Ascending aorta (tissue), 2 donors: ENCODE measurements at regions not wholly inside any gene's neighbourhood (a gene's known extent, or its start where the extent isn't known, plus 50 kb on each side); places are given as distances from the start of the nearest gene placed in this dataset.

Source experiments
- DNase-seq, 2 donors: peaks; one replicate each; pipeline ENCODE4 v3.0.0-alpha.2; 2019; ENCODE audit warnings: low spot score in 2 of 2
- H3K27ac ChIP-seq, 2 donors: fragments of 200-600 bp; sonication (generic); one replicate each; pipeline ENCODE4 v1.5.1; 2016 to 2017; ENCODE audit warnings: mild to moderate bottlenecking in 1 of 2
- H3K27me3 ChIP-seq: fragments of 200-600 bp; sonication (generic); one replicate; pipeline ENCODE4 v1.5.1; 2017
- H3K36me3 ChIP-seq, 2 donors: fragments of 200-600 bp; sonication (generic); one replicate each; pipeline ENCODE4 v1.5.1; 2016
- H3K4me1 ChIP-seq, 2 donors: fragments of 200-600 bp; sonication (generic); one replicate each; pipeline ENCODE4 v1.5.1; 2016 to 2017; ENCODE audit warnings: mild to moderate bottlenecking in 1 of 2
- H3K4me3 ChIP-seq, 2 donors: fragments of 200-600 bp; sonication (generic); one replicate each; pipeline ENCODE4 v1.5.1; 2016 to 2017; ENCODE audit warnings: mild to moderate bottlenecking in 1 of 2
- H3K9me3 ChIP-seq, 2 donors: fragments of 200-600 bp; sonication (generic); one replicate each; pipeline ENCODE4 v1.5.1; 2016
- intact Hi-C: fragments of 100-400 bp; cut with DNase I; formaldehyde crosslinking; loops from one replicate; pipeline ENCODE4 v1.15.1; 2023
- TF ChIP-seq, protein P1 (sequence below), 3 experiments: fragments of 200-600 bp in 2 of 3; fragments of 450-650 bp in 1 of 3; sonication (generic) in 2 of 3; IDR thresholded peaks; one replicate each; pipeline ENCODE4 v1.5.1; 2016 to 2019; ENCODE audit warnings: antibody characterized with exemption in 3 of 3, mild to moderate bottlenecking in 1 of 3, moderate library complexity in 1 of 3

DNA sequence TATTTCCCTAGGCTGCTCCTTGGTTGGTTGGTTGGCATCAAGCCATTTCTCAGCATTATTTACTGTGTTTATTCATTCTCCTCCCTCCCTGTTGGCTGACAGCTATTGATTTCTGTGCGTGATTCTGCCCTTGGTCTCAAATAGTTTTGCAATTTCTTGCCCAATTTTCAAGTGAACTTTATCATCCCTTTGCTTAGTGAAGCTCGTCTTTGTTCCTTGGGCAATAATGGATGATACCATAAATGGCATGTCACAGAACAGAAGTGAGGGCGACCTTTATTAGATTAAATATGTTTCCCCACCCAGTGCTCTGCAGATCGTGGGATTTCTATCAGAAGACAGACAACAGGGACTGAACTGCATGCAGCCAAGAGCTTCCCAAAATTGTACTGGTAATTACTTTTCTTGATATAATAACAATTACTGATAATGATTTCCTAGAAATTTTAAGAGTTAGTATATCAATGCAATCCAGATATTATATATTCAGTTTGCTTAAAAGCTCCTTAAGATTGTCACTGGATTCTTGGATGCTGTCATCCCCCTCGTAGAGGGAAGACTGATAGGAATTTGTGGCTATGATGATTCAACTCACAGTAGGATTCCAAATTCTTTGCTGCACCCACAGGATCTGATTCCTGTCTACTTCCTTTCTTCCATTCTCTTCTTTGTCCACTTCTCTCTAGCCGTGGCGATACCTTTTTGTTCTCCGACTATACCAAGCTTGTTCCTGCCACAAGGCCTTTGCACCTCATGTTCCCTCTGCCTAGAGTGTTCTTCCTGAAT, 122.1 kb upstream of the KAZN start:
- H3K9me3 ChIP-seq: no peaks in the 10 kb centered on the region
- H3K36me3 ChIP-seq: no peaks in the 10 kb centered on the region
- intact Hi-C loops: no loop called here
- TF ChIP-seq, protein P1, sequence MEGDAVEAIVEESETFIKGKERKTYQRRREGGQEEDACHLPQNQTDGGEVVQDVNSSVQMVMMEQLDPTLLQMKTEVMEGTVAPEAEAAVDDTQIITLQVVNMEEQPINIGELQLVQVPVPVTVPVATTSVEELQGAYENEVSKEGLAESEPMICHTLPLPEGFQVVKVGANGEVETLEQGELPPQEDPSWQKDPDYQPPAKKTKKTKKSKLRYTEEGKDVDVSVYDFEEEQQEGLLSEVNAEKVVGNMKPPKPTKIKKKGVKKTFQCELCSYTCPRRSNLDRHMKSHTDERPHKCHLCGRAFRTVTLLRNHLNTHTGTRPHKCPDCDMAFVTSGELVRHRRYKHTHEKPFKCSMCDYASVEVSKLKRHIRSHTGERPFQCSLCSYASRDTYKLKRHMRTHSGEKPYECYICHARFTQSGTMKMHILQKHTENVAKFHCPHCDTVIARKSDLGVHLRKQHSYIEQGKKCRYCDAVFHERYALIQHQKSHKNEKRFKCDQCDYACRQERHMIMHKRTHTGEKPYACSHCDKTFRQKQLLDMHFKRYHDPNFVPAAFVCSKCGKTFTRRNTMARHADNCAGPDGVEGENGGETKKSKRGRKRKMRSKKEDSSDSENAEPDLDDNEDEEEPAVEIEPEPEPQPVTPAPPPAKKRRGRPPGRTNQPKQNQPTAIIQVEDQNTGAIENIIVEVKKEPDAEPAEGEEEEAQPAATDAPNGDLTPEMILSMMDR (IDR thresholded peaks at IDR 0.05): no peak
- no peaks in the 10 kb centered on the region for H3K4me1 ChIP-seq
- H3K4me3 ChIP-seq: no peak overlapping the region
- no peaks in the 10 kb centered on the region for H3K27me3 ChIP-seq
- H3K27ac ChIP-seq: no peak overlapping the region
- DNase-seq: no peak

DNA sequence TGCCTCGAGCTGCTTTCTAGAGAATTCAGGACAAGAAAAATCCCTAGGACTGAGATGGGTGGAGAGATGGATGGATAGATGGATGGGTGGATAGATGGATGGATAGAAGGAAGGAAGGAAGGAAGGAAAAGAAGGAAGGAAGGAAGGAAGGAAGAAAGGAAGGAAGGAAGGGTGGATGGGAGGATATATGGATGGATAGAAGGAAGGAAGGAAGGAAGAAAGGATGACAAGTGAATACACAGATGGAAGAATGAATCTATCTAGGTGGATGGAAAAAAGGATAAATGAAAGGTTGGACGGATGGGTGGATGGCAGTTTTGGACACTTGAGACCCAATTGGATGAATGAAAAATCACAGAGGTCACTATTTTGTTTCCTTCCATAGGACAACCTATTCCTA, 120.4 kb upstream of the KAZN start:
- TF ChIP-seq, protein P1 (IDR thresholded peaks at IDR 0.05): no peak
- Histone ChIP-seq H3K27ac (no peak overlapping the region), H3K4me3 (no peak overlapping the region), H3K36me3 (no peaks in the 10 kb centered on the region), H3K4me1 (no peaks in the 10 kb centered on the region), H3K27me3 (no peaks in the 10 kb centered on the region), H3K9me3 (no peaks in the 10 kb centered on the region)
- no peak for DNase-seq
- intact Hi-C loops: no loop called here

DNA sequence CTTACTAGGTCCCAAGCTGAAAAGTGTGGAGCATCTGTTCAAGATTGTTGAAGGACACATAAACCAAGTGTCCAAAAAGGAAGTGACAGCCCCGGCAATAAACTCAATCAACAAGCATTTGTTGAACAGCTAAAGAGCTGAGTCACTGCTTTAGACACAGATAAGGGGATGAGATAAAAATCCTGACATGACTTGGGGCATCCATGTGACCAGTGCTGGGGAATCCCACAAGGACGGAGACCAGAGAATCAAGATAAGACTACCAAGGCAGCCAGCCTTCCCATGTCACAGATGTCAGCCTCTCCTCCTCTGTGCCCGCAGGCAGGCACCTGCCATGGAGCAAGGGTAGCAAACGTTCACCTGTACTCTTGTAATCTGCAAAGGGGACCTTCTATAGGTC, 118.6 kb upstream of the KAZN start:
- Histone ChIP-seq H3K4me1 (no peaks in the 10 kb centered on the region), H3K9me3 (no peaks in the 10 kb centered on the region), H3K27me3 (no peaks in the 10 kb centered on the region)

DNA sequence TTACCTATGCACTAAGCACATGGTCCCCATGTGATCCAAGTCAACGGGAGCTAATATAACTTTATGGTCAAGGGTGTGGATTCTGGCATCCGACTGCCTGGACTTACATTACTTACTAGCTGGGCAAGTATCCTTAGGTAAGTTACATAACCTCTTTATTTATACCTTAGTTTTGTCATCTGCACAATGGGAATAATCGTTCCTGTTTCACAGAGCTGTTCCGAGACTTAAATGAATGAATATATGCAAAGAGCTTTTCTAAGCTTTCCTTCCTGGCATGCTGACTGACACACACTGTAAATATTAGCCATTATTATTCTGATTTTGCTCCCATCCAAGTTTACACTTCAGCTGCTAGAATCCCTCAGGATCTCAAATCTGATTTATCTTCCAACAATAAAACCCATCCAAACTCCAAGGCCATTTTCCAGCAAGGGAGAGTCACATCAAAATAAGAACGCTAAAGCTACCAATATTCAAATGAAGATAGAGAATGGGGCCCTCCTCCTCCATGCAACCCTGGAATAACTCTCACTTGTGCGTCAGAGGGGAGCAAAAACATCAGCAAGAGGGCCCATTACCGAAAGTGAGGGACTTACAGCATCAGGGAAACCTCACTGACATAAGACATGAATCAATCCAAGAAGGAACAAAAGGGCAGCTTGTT, 115.6 kb upstream of the KAZN start:
- no peak overlapping the region for H3K27ac ChIP-seq
- no peak for DNase-seq
- no peaks in the 10 kb centered on the region for H3K36me3 ChIP-seq
- no peak overlapping the region for H3K4me3 ChIP-seq
- H3K4me1 ChIP-seq: peaks cover 0 to 9% of the 10 kb centered on the region in 2 donors
- TF ChIP-seq, protein P1 (IDR thresholded peaks at IDR 0.05): no peak
- H3K27me3 ChIP-seq: no peaks in the 10 kb centered on the region
- intact Hi-C loops: no loop called here
- no peaks in the 10 kb centered on the region for H3K9me3 ChIP-seq

More for the DNA sequence above, 118.6 kb upstream of the KAZN start:
- DNase-seq: no peak
- Histone ChIP-seq H3K4me3 (no peak overlapping the region), H3K36me3 (no peaks in the 10 kb centered on the region), H3K27ac (no peak overlapping the region)
- intact Hi-C loops: no loop called here
- TF ChIP-seq, protein P1 (IDR thresholded peaks at IDR 0.05): no peak

DNA sequence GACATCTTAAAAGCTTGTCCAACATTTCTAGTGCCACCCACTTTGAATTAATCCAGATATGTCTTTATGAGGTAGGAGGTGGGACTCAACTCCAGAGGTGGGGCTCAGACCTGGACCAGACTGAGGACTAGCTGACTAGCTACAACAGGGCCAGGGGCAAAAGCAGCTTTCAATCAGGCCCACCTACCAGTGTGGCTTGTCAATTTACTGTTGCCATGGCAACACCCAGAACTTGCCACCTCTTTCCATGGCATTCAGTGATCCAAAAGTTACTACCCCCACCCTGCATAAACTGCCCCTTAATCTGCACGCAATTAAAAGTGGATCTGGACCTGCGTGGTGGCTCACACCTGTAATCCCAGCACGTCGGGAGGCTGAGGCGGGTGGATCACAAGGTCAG, 113.2 kb upstream of the KAZN start:
- no peak for DNase-seq
- no peak overlapping the region for H3K27ac ChIP-seq
- H3K27me3 ChIP-seq: no peaks in the 10 kb centered on the region
- no peak overlapping the region for H3K4me3 ChIP-seq
- intact Hi-C loops: no loop called here
- TF ChIP-seq, protein P1 (IDR thresholded peaks at IDR 0.05): no peak
- H3K9me3 ChIP-seq: no peaks in the 10 kb centered on the region
- H3K4me1 ChIP-seq: peaks cover 0 to 9% of the 10 kb centered on the region in 2 donors
- H3K36me3 ChIP-seq: no peaks in the 10 kb centered on the region
